ENCODE measurements at regions not wholly inside any gene's neighbourhood (a gene's known extent, or its start where the extent isn't known, plus 50 kb on each side); places are given as distances from the start of the nearest gene placed in this dataset.

GRCh38 chr18:44495151-44495550 lies 185.5 kb upstream of the SETBP1 start:
- WGBS (ENCODE audit: insufficient coverage, insufficient read length) = 100% methylated on average over 3 of the region's 5 CpGs
- Histone ChIP-seq H3K36me3 (ENCODE audit: control insufficient read depth, insufficient read depth, low read length) (no peaks in the 10 kb centered on the region), H3K4me1 (ENCODE audit: control insufficient read depth, insufficient read depth, low read length) (no peaks in the 10 kb centered on the region), H3K27ac (ENCODE audit: low read length) (no peak overlapping the region), H3K9me3 (ENCODE audit: control insufficient read depth, insufficient read depth, low read length) (no peaks in the 10 kb centered on the region), H3K27me3 (ENCODE audit: control insufficient read depth, insufficient read depth, low read length) (no peaks in the 10 kb centered on the region), H3K4me3 (ENCODE audit: low read length) (no peak overlapping the region)
- no peak for DNase-seq (ENCODE audit: low read depth, low spot score)

- no peaks in the 10 kb centered on the region for H3K9me3 ChIP-seq (ENCODE audit: control insufficient read depth, insufficient read depth, low read length)
- WGBS (ENCODE audit: insufficient coverage, insufficient read length) = no CpG with 5 or more reads among the region's 3 CpGs
- no peaks in the 10 kb centered on the region for H3K4me1 ChIP-seq (ENCODE audit: control insufficient read depth, insufficient read depth, low read length)
- no peak overlapping the region for H3K27ac ChIP-seq (ENCODE audit: low read length)
- no peak overlapping the region for H3K4me3 ChIP-seq (ENCODE audit: low read length)
- H3K27me3 ChIP-seq (ENCODE audit: control insufficient read depth, insufficient read depth, low read length) = no peaks in the 10 kb centered on the region
- no peak for DNase-seq (ENCODE audit: low read depth, low spot score)
- no peaks in the 10 kb centered on the region for H3K36me3 ChIP-seq (ENCODE audit: control insufficient read depth, insufficient read depth, low read length)
Observed at GRCh38 chr18:44497311-44497710, 183.4 kb upstream of the SETBP1 start.

GRCh38 chr18:44497757-44498490 lies 182.8 kb upstream of the SETBP1 start:
- H3K36me3 ChIP-seq (ENCODE audit: control insufficient read depth, insufficient read depth, low read length) = no peaks in the 10 kb centered on the region
- no peaks in the 10 kb centered on the region for H3K4me1 ChIP-seq (ENCODE audit: control insufficient read depth, insufficient read depth, low read length)
- WGBS (ENCODE audit: insufficient coverage, insufficient read length) = no CpG with 5 or more reads among the region's 3 CpGs
- no peak overlapping the region for H3K27ac ChIP-seq (ENCODE audit: low read length)
- no peak for DNase-seq (ENCODE audit: low read depth, low spot score)
- no peaks in the 10 kb centered on the region for H3K9me3 ChIP-seq (ENCODE audit: control insufficient read depth, insufficient read depth, low read length)
- no peaks in the 10 kb centered on the region for H3K27me3 ChIP-seq (ENCODE audit: control insufficient read depth, insufficient read depth, low read length)
- no peak overlapping the region for H3K4me3 ChIP-seq (ENCODE audit: low read length)

- H3K36me3 ChIP-seq (ENCODE audit: control insufficient read depth, insufficient read depth, low read length) = no peaks in the 10 kb centered on the region
- H3K27me3 ChIP-seq (ENCODE audit: control insufficient read depth, insufficient read depth, low read length) = no peaks in the 10 kb centered on the region
- no peak overlapping the region for H3K27ac ChIP-seq (ENCODE audit: low read length)
- WGBS (ENCODE audit: insufficient coverage, insufficient read length) = no CpG with 5 or more reads among the region's 2 CpGs
- no peak overlapping the region for H3K4me3 ChIP-seq (ENCODE audit: low read length)
- no peaks in the 10 kb centered on the region for H3K9me3 ChIP-seq (ENCODE audit: control insufficient read depth, insufficient read depth, low read length)
- DNase-seq (ENCODE audit: low read depth, low spot score) = no peak
- H3K4me1 ChIP-seq (ENCODE audit: control insufficient read depth, insufficient read depth, low read length) = no peaks in the 10 kb centered on the region
Observed at GRCh38 chr18:44500808-44501610, 179.7 kb upstream of the SETBP1 start.

GRCh38 chr18:44502221-44502620 lies 178.5 kb upstream of the SETBP1 start:
- no peaks in the 10 kb centered on the region for H3K9me3 ChIP-seq (ENCODE audit: control insufficient read depth, insufficient read depth, low read length)
- no CpG with 5 or more reads among the region's 1 CpG for WGBS (ENCODE audit: insufficient coverage, insufficient read length)
- H3K27ac ChIP-seq (ENCODE audit: low read length) = no peak overlapping the region
- no peaks in the 10 kb centered on the region for H3K27me3 ChIP-seq (ENCODE audit: control insufficient read depth, insufficient read depth, low read length)
- no peak overlapping the region for H3K4me3 ChIP-seq (ENCODE audit: low read length)
- DNase-seq (ENCODE audit: low read depth, low spot score) = no peak
- H3K4me1 ChIP-seq (ENCODE audit: control insufficient read depth, insufficient read depth, low read length) = no peaks in the 10 kb centered on the region
- H3K36me3 ChIP-seq (ENCODE audit: control insufficient read depth, insufficient read depth, low read length) = no peaks in the 10 kb centered on the region

- Histone ChIP-seq H3K27me3 (ENCODE audit: control insufficient read depth, insufficient read depth, low read length) (no peaks in the 10 kb centered on the region), H3K4me3 (ENCODE audit: low read length) (no peak overlapping the region), H3K4me1 (ENCODE audit: control insufficient read depth, insufficient read depth, low read length) (no peaks in the 10 kb centered on the region), H3K36me3 (ENCODE audit: control insufficient read depth, insufficient read depth, low read length) (no peaks in the 10 kb centered on the region), H3K27ac (ENCODE audit: low read length) (no peak overlapping the region), H3K9me3 (ENCODE audit: control insufficient read depth, insufficient read depth, low read length) (no peaks in the 10 kb centered on the region)
- DNase-seq (ENCODE audit: low read depth, low spot score) = no peak
Observed at GRCh38 chr18:44502790-44503189, 177.9 kb upstream of the SETBP1 start.

- WGBS (ENCODE audit: insufficient coverage, insufficient read length) = no CpG with 5 or more reads among the region's 1 CpG
- no peak overlapping the region for H3K4me3 ChIP-seq (ENCODE audit: low read length)
- H3K36me3 ChIP-seq (ENCODE audit: control insufficient read depth, insufficient read depth, low read length) = no peaks in the 10 kb centered on the region
- no peak overlapping the region for H3K27ac ChIP-seq (ENCODE audit: low read length)
- no peaks in the 10 kb centered on the region for H3K4me1 ChIP-seq (ENCODE audit: control insufficient read depth, insufficient read depth, low read length)
- no peaks in the 10 kb centered on the region for H3K9me3 ChIP-seq (ENCODE audit: control insufficient read depth, insufficient read depth, low read length)
- H3K27me3 ChIP-seq (ENCODE audit: control insufficient read depth, insufficient read depth, low read length) = no peaks in the 10 kb centered on the region
- no peak for DNase-seq (ENCODE audit: low read depth, low spot score)
Observed at GRCh38 chr18:44503854-44504253, 176.8 kb upstream of the SETBP1 start.

- H3K36me3 ChIP-seq (ENCODE audit: control insufficient read depth, insufficient read depth, low read length) = no peaks in the 10 kb centered on the region
- no peak overlapping the region for H3K27ac ChIP-seq (ENCODE audit: low read length)
- no peaks in the 10 kb centered on the region for H3K9me3 ChIP-seq (ENCODE audit: control insufficient read depth, insufficient read depth, low read length)
- H3K4me3 ChIP-seq (ENCODE audit: low read length) = no peak overlapping the region
- WGBS (ENCODE audit: insufficient coverage, insufficient read length) = no CpG with 5 or more reads among the region's 6 CpGs
- H3K27me3 ChIP-seq (ENCODE audit: control insufficient read depth, insufficient read depth, low read length) = no peaks in the 10 kb centered on the region
- DNase-seq (ENCODE audit: low read depth, low spot score) = no peak
- H3K4me1 ChIP-seq (ENCODE audit: control insufficient read depth, insufficient read depth, low read length) = no peaks in the 10 kb centered on the region
Observed at GRCh38 chr18:44507729-44508325, 172.9 kb upstream of the SETBP1 start.

- H3K27ac ChIP-seq (ENCODE audit: low read length) = no peak overlapping the region
- DNase-seq (ENCODE audit: low read depth, low spot score) = no peak
Observed at GRCh38 chr18:44508474-44508873, 172.2 kb upstream of the SETBP1 start.

GRCh38 chr18:44509048-44509447 lies 171.6 kb upstream of the SETBP1 start:
- Histone ChIP-seq H3K4me3 (ENCODE audit: low read length) (no peak overlapping the region), H3K4me1 (ENCODE audit: control insufficient read depth, insufficient read depth, low read length) (no peaks in the 10 kb centered on the region), H3K9me3 (ENCODE audit: control insufficient read depth, insufficient read depth, low read length) (no peaks in the 10 kb centered on the region), H3K36me3 (ENCODE audit: control insufficient read depth, insufficient read depth, low read length) (no peaks in the 10 kb centered on the region), H3K27ac (ENCODE audit: low read length) (no peak overlapping the region), H3K27me3 (ENCODE audit: control insufficient read depth, insufficient read depth, low read length) (no peaks in the 10 kb centered on the region)
- DNase-seq (ENCODE audit: low read depth, low spot score) = no peak
- no CpG with 5 or more reads among the region's 2 CpGs for WGBS (ENCODE audit: insufficient coverage, insufficient read length)

More at GRCh38 chr18:44508474-44508873, 172.2 kb upstream of the SETBP1 start:
- H3K4me3 ChIP-seq (ENCODE audit: low read length) = no peak overlapping the region
- no CpG with 5 or more reads among the region's 3 CpGs for WGBS (ENCODE audit: insufficient coverage, insufficient read length)
- no peaks in the 10 kb centered on the region for H3K9me3 ChIP-seq (ENCODE audit: control insufficient read depth, insufficient read depth, low read length)
- H3K27me3 ChIP-seq (ENCODE audit: control insufficient read depth, insufficient read depth, low read length) = no peaks in the 10 kb centered on the region
- no peaks in the 10 kb centered on the region for H3K36me3 ChIP-seq (ENCODE audit: control insufficient read depth, insufficient read depth, low read length)
- H3K4me1 ChIP-seq (ENCODE audit: control insufficient read depth, insufficient read depth, low read length) = no peaks in the 10 kb centered on the region
